Forelimb muscle (tissue), 1 donor: ENCODE measurements at regions not wholly inside any gene's neighbourhood (a gene's known extent, or its start where the extent isn't known, plus 50 kb on each side); places are given as distances from the start of the nearest gene placed in this dataset.
"Not testable (repeated sequence)": the region's sequence is repeated elsewhere in the genome, so short reads cannot be mapped to it uniquely, and the experiment has no call there.

Source experiments
- DNase-seq: peaks from one replicate; pipeline ENCODE4 v3.0.0-alpha.2; 2013; ENCODE audit warnings: low read depth

GRCh38 chr11:43129329-43129728 lies 182.5 kb upstream of the API5 start:
- no peak for DNase-seq

GRCh38 chr11:43130616-43131015 lies 181.2 kb upstream of the API5 start:
- DNase-seq, result peak; percentile 13

GRCh38 chr11:43135966-43136534 lies 175.7 kb upstream of the API5 start:
- no peak for DNase-seq

- no peak for DNase-seq
Observed at GRCh38 chr11:43138621-43139140, 173.1 kb upstream of the API5 start.

GRCh38 chr11:43145653-43146052 lies 166.1 kb upstream of the API5 start:
- no peak for DNase-seq

- no peak for DNase-seq
Observed at GRCh38 chr11:43150697-43151096, 161.1 kb upstream of the API5 start.

- peak; percentile 9 for DNase-seq
Observed at GRCh38 chr11:43164831-43165230, 147.0 kb upstream of the API5 start.

GRCh38 chr11:43165393-43165792 lies 146.4 kb upstream of the API5 start:
- not testable (repeated sequence) for DNase-seq

GRCh38 chr11:43168241-43168640 lies 143.6 kb upstream of the API5 start:
- DNase-seq, result peak; percentile 16

GRCh38 chr11:43172477-43172876 lies 139.3 kb upstream of the API5 start:
- no peak for DNase-seq

- no peak for DNase-seq
Observed at GRCh38 chr11:43177975-43178374, 133.8 kb upstream of the API5 start.

GRCh38 chr11:43194459-43194858 lies 117.3 kb upstream of the API5 start:
- DNase-seq, result not testable (repeated sequence)

GRCh38 chr11:43197379-43197778 lies 114.4 kb upstream of the API5 start:
- DNase-seq, result no peak

GRCh38 chr11:43200031-43200430 lies 111.8 kb upstream of the API5 start:
- DNase-seq, result no peak

- DNase-seq, result no peak
Observed at GRCh38 chr11:43212279-43212678, 99.5 kb upstream of the API5 start.

GRCh38 chr11:43214471-43214870 lies 97.3 kb upstream of the API5 start:
- no peak for DNase-seq

GRCh38 chr11:43217849-43218248 lies 93.9 kb upstream of the API5 start:
- DNase-seq, result no peak

GRCh38 chr11:43222215-43222614 lies 89.6 kb upstream of the API5 start:
- DNase-seq, result no peak

GRCh38 chr11:43223026-43223425 lies 88.8 kb upstream of the API5 start:
- DNase-seq, result no peak

- peak; percentile 91 for DNase-seq
Observed at GRCh38 chr11:43234881-43235280, 76.9 kb upstream of the API5 start.

GRCh38 chr11:43238341-43238740 lies 73.5 kb upstream of the API5 start:
- no peak for DNase-seq

GRCh38 chr11:43239791-43240190 lies 72.0 kb upstream of the API5 start:
- no peak for DNase-seq

- peak; percentile 53 for DNase-seq
Observed at GRCh38 chr11:43242401-43242800, 69.4 kb upstream of the API5 start.

GRCh38 chr11:43243927-43244326 lies 67.9 kb upstream of the API5 start:
- DNase-seq, result no peak
